SHP77 (cell line): ENCODE measurements at regions not wholly inside any gene's neighbourhood (a gene's known extent, or its start where the extent isn't known, plus 50 kb on each side); places are given as distances from the start of the nearest gene placed in this dataset.

Experiments
- DNase-seq, 2 experiments: peaks; one replicate each; lab custom pipeline; 2025; lab: John Stamatoyannopoulos, UW

DNA sequence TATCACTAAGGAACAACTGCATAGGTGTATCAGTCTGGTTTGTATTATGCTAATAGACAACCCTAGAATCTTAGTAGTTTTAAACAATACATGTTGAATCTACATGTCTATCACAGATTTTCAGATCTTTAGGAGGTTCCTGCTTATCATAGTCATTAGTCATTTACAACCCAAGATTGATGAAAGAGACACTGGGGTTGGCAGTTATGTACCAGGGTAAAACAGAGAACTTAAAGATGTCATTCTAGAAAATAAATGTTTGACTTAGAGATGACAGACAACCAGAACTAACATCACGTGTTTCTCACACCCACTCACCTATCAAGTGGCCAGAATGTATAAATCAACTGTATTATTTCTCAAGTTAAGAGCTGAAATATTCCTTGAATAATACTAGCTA, 181.9 kb downstream of the PABPC4L start:
- DNase-seq = no peak

DNA sequence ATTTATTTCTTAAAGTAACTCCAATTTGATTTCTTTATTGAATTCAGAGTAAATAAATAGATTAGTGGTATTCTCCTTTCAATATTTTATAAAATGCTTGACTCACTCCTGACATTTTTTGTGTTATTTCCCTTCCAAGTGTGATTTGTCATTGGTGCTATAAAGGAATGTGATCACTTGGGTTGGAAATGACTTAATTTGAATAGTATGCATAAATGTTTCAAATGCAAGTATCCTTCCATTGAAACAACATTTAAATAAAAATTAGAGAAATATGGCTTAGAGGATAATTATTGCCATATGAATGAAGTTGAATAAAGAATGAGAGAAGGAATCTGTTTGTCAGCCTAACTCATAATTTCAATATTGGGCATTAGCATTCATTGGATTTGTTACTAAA, 182.7 kb downstream of the PABPC4L start:
- no peak for DNase-seq

DNA sequence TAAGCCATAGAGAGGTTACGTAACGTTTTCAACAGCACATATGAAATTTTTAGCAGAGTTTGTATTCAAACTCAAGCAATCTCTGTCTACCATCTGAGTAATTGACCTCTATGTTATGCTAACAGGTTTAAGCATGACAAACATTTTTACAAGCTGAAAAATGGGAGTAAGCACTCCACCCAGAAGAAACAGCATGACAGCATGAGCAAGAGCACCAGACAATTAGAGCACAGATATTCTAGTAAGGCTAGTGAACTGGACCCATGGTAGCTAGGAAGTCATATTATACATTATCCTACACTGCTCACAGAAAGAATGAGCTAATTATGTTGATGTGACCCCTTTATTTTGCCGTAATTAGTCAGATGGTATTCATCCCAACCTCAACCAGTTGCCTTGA, 200.5 kb downstream of the PABPC4L start:
- no peak for DNase-seq

DNA sequence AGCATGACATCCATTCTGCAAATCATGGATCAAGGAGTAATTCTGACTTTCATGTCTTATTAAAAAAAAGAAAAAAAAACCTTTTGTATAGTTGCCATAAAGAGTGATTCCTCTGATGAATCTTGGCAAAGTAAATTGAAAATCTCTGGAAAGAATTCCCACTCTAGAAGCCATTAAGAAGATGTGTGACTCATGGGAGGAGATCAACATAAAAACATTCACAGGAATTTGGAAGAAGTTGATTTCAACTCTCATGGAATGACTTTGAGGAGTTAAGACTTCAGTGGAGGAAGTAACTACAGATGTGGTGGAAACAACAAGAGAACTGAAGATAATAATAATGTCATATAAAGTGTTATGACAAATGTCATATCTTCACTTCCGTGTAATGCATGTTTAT, 204.2 kb downstream of the PABPC4L start:
- no peak for DNase-seq

DNA sequence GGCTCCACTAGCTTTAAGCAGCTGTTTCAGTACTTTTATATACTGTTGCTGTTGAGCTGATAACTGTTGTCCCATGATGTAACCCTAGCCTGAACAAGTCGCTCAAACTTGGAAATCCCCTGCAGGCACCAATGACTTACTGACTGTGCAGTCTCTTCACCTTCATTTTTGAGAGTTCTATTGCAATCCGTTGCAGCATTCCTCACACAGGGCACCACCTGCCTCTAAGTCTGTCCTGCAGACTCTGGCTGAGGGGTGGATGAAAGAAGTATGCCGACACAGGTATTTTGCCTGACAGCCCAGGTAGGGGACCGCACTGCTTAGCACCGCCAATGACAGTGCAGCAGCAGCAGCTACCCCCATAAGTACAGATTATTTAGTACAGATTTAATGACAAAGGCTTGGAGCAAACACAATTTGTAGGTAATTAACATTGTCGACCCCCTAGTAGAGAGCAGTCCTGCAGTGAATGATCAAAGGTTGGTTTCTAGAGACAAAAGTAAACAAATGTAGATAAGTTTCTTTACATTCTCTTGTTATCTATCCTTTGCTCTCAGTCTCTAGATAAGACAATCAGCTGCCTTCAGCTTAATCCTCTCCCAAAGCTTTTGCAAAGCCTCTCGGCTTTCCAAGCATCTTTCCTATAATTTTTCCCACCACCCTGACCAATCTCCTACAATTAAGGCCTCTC, 205.0 kb downstream of the PABPC4L start:
- no peak for DNase-seq

DNA sequence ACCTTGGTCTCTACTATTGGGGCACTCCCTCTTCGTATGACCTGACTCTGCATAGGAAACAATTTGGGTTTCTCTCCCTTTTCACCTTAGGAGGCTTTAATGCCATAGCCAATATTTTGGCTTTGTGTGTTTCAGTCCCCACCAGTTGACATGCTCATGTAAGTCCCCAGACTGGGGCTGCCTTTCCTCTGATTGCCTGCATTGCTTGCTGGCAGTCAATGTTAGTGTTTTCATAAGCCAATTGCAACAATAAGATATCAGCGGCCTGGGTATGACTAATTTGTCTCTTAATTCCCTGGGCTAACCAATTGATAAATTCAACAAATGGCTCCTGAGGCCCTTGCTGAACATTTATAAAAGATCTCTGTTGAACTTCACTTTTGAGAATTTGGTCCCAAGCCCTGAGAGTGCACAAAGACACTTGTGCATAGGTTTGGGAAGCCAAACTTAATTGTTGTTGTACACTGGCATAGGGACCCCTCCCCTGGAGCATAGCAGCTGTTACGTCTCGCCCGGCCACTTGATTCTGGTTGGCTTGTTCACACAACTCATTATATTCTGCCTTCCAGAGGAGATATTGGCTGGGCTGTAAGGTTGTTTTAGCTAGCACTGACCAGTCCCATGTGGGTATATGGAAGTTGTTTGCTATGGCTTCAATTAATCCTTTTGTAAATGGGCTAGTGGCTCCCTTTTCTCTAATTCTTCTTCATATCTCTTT, 206.2 kb downstream of the PABPC4L start:
- no peak for DNase-seq

DNA sequence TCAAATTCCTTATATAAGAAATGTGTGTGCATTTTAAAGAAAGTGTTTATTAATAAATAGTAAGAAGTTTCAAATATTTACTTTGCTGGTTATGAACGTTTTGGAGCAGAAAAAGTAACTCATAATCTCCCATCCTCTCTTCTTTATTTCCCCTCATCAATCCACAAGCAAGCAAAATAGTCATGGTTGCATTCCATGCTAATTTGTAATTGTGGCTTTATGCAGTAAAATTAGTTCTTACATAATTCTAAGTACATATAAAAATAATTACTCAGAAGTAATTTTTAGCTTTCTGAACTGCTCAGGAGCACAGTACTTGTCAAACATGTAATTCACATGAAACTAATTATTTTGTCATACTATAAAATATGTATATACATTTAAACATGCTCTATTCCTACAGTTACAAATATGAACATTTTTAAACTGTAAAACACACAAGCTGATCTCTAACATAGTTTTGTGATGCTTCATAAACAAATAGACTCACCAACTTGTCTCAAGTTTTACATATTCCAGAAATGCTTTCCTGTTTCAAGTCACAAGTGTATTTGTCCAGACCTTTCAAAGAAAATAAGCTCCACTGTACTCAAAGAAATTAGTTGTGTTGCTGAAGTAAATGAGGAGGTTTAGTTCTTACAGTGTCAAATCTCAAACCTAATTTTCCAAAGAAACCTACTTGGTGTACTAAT, 218.9 kb downstream of the PABPC4L start:
- DNase-seq = no peak

DNA sequence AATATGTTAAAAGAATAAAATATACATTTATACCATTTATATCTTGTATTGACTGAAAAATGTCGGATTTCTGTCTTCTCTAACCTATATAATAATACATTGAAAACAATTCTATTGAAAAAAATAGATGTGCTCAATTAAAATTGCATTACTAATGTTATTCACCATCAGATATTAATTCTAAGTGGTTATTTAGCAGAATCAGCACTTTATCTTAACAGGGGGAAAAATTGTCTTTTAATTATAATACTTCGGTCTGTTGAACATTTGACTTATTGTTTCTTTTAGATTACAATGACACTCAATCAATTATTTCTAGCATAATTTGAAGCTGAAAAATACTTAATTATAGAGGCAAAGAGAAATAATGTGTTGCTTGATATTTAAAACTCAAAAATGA, 220.3 kb downstream of the PABPC4L start:
- no peak for DNase-seq

DNA sequence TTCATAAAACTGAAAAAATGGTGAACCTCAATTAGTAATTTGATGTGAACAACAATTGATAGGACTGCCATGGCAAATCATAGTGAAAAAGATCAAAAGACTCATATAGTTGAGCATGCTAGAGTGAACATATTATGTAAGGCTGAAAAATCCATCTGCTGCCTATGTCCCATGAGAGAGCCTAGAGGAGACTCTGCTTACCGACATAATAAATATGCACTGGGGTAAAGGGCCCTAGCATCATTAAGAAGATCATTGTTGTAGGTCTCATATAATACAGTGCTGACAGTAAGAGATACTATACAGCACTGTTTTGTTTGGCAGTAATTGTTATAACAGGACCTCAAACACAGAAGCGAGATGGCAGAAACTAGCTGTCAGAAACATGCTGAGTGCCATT, 229.0 kb downstream of the PABPC4L start:
- no peak for DNase-seq

DNA sequence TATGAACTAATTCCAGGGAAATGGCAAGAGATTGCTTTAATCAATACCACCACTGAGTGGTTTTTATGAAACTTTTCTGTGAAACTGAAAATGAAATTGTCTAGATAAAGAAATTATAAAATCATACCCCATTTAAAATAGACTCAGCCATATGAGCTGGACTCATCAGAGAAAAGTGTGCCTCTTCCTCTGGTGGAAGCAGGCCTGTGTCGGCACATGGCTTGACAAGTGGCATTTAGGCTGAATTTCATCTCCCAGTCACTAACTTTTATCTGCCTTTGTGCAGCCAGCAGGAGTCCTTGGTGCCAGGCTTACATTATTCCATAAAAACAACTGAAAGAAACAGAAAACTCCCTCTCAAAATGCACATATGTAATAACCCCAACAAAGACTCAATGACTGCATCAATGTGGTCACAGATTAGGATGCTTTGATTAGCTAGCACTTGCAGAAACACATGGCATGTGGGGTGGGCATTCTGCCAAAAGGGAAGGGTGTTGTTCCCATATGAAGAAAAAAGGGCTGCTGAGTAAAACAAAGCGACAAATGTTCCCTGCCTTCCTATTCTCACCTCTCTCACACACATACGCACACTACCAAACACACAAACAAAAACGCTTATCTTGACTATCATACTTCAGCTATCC, 232.3 kb downstream of the PABPC4L start:
- peak; percentile 12 to 18 for DNase-seq

DNA sequence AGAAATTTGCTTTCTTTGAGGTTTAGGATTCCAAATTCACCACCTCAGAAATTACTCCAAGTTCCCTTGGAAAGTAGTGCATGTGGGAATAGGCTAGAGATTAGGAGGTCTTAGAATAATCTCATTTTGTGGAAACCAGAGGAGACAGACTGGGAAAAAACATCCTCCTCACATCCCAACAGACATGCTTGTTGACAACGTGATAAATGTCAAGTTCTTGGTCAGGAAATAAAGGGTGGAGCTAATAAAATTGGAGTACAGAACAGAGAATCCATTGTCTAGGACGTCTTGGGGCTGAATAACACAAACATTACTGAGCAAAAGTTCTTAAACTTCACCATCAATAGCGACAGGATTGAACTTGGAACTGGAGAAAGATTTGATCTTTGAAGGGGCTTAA, 233.4 kb downstream of the PABPC4L start:
- DNase-seq = no peak

DNA sequence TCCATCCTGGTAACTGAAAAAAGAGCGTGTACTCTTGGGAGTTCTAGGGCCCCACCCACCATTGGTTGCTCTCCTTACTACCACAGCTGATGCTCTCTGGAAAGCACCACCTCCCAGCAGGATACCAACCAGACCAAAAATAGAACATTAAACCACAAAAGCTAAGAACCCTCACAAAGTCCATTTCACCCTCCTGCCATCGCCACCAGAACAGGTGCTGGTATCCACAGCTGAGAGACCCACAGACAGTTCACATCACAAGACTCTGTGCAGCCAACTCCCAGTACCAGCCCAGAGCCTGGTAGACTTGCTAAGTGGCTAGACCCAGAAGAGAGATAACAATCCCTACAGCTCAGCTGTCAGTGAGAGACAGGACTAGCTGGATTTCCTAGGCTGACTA, 240.6 kb downstream of the PABPC4L start:
- no peak for DNase-seq

DNA sequence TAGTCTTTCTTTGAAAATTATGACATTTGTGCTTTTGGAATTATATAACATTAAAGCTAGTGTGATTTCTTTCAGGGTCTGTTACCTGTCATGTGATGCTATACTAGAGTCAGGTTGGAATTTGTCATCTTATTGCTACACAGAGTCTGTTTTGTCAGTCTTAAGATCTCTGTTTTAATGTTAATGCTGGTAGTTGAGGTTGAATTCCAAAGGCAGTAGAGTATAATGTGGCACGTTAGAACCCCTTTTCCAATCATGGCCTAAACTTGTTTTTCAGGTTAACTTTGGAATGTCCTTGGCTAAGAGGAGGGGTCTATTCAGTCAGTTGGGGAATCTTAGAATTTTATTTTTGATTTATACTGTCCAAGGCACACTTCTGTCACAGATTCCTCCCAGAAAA, 258.5 kb downstream of the PABPC4L start:
- DNase-seq = no peak

DNA sequence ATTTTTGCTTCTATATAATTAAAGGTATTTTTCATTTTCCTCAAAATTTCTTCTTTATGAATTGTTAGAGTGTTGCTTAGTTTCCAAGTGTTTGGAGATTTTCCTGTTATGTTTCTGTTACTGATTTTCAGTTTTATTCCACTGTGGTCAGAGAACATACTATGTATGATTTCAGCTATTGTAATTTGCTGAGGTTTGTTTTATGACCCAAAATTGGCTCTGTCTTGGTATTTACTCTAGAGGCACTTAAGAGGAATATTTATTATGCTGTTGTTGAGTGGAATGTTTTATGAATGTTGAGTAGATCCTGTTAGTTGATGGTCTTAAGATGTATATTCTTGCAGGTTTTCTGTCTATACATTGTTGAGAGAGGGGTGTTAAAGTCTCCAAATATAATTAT, 263.5 kb downstream of the PABPC4L start:
- DNase-seq = no peak

DNA sequence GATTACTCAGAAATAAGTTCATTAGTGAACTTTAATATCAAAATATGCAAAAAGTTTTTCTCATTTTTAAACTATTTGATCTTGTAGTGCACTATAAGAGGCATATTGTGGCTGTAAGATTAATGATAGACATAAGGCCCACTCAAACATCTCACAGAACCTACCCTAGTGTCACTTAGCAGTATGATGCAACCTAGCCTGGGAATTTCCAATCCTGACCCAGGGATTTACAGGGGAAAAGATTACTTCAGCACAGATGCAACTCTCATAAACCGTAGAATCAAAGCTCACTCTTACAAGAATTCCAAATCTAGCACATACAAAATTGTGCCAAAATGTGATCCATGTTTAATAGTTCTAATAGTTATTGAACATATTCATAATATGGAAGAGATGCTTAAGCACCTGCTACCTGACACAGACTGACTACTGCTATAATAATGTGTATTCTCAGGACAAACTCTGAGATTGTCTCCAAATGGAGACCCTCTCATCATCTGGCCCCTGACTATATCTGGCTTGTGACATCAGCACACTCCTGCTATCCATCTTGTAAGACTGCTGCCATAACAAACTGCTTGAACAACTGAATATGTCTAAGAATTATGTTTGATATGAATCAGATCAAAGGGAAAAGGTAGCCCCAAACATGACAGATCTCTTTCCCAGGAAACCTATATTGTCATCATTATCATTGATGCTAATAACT, 271.9 kb downstream of the PABPC4L start:
- DNase-seq = no peak

DNA sequence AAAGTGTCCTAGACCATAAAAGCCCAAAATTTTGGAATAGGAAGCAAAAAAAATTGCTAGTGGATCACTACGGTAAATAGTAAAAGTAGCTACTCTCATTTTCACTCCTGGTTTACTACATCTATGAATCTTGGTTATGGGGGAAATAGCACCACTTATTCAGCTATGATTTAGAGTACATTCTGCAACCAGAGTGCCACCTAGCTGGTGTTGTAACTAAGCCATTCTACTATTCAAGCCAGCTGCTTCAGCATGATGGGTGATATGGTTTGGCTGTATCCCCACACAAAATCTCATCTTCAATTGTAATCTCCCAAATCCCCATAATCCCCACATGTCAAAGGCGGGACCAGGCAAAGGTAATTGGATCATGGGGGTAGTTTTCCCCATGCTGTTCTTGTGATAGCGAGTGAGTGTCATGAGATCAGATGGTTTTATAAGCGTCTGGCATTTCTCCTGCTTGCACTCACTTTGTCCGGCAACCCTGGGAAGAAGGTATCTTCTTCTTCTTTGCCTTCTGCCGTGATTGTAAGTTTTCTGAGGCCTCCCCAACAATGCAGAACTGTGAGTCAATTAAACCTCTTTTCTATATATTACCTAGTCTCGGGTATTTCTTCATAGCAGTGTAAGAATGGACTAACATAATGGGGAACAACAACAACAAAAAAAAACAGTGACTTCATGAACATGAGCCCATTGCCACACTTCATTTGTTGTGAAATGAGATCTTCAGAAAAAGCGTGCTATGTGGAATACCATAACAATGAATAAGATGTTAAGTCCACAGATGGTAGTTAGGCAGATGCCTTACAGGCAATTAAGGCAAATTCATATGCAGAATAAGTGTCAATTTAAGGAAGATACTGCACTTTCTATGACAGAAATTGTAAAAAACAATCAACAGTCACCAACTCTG, 280.1 kb downstream of the PABPC4L start:
- no peak for DNase-seq

DNA sequence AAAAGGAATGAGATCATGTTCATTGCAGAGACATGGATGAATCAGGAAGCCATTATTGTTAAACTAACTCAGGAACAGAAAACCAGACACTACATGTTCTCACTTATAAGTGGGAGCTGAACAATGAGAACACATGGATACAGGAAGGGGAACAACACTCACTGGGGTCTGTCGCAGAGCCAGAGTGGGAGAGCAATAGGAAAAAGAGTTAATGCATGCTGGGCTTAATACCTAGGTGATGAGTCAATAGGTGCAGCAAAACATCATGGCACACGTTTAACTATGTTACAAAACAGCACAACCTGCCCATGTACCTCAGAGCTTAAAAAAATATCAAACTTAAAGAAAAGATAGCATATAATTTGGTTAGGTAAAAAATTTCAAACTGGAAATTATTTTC, 281.4 kb downstream of the PABPC4L start:
- no peak for DNase-seq

DNA sequence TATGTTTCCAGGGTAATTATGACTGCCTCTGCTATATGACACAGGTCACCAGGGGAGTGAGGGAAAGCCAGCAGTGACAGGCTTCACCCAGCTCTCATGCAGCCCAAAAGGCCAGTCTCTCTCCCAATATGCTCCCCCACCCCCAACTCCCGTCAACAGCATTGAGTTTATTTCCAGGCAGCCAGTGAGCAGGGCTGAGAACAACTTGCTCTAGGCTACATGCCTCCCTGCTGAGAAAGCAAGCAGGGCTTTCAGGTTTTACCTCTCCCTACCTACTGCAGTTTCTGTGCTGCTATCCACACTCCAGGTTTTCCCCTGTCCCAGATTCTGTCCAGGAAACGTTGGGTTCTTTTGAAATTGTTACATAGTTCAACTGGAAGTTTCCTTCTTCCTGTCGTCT, 291.4 kb downstream of the PABPC4L start:
- DNase-seq = no peak

DNA sequence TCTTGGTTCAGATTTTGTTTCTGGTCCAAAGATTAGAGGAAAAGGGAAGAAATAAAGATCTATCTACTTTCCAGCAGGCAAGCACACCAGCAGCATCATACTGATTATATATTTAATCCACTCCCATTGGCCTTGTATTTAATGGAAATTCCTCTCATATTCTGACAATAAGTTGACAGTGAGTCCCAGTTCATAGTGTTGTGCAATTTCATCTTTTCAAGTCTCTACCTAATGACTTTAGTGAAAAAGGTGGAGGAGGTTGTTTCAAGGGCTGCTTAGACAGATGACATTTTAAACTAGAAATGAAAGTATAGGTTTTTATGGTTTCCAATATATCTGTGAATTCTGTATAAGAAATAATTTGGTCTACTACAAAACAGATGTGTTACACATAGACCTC, 298.6 kb downstream of the PABPC4L start:
- no peak for DNase-seq

DNA sequence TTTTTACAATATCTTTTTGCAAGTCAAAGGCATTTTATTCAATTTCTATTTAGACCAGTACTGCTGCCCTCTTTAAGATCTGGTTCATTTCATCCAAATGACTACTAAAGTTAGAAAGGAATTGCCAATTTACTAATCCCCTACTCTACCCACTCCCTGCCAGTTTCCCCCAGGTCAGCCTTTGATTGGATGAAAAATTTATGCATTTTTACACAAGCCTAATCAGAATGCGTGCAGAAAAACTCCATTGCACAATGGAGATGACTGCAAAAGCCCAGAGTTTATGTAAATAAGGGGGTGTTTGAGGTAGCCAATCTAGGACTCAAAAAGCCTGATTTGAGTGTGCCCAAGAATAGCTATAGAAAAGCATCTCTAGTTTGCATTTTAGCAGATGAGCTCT, 310.6 kb downstream of the PABPC4L start:
- DNase-seq = no peak

DNA sequence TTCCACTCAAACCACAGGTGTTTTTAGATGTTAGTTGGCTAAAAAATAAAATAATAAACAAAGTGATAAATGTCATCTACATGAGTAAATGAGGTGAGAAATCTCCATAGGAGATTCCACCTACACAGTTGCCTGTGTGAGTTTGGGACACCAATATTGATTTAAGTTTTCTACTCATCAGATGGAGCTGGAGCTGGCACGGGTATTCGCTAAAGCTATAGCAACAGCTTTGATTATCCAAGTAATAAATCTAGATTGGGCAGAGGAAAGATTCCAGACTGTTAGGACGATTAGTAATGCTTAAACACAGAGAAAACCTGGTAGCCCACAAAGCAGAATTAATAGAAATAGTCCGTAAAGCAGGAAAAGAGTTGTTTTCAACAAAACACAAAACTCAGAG, 313.9 kb downstream of the PABPC4L start:
- no peak for DNase-seq
